WTC11 (cell line): ENCODE measurements at regions not wholly inside any gene's neighbourhood (a gene's known extent, or its start where the extent isn't known, plus 50 kb on each side); places are given as distances from the start of the nearest gene placed in this dataset.
"Not testable (repeated sequence)": the region's sequence is repeated elsewhere in the genome, so short reads cannot be mapped to it uniquely, and the experiment has no call there.

Experiments used
- ATAC-seq: fragments of 200-7000 bp; cut with Tn5 transposase; 2 replicates; pipeline ENCODE4 v1.10.0; 2021; ENCODE audit warnings: mild to moderate bottlenecking, moderate library complexity
- CTCF ChIA-PET: fragments of 300-600 bp; sonication (Branson Sonifier 250); formaldehyde crosslinking; loops from one replicate; lab custom pipeline; 2021; ENCODE audit warnings: antibody characterized with exemption; lab: Charles Lee
- POLR2A ChIA-PET: fragments of 350-600 bp; sonication (Branson Sonifier 250); formaldehyde crosslinking; loops from one replicate; lab custom pipeline; 2021; ENCODE audit warnings: antibody characterized with exemption; lab: Charles Lee
- DNase-seq: peaks from one replicate; pipeline ENCODE4 v3.0.0; 2021; ENCODE audit warnings: low spot score
- H3K27ac Mint-ChIP-seq: 2 replicates; pipeline ENCODE4 v1.8.0; 2021; ENCODE audit warnings: mixed read lengths
- H3K27me3 Mint-ChIP-seq: 2 replicates; pipeline ENCODE4 v1.8.0; 2021; ENCODE audit warnings: low read depth, mild to moderate bottlenecking, moderate library complexity, mixed read lengths
- H3K36me3 Mint-ChIP-seq: 2 replicates; pipeline ENCODE4 v1.8.0; 2021; ENCODE audit warnings: mixed read lengths
- H3K4me1 Mint-ChIP-seq: 2 replicates; pipeline ENCODE4 v1.8.0; 2022; ENCODE audit warnings: mixed read lengths
- H3K4me3 Mint-ChIP-seq: 2 replicates; pipeline ENCODE4 v1.8.0; 2021; ENCODE audit warnings: mild to moderate bottlenecking, moderate library complexity, mixed read lengths
- H3K9me3 Mint-ChIP-seq: 2 replicates; pipeline ENCODE4 v1.8.0; 2021; ENCODE audit warnings: mixed read lengths
- E2F4 ChIP-seq: sonication (generic); formaldehyde crosslinking; IDR thresholded peaks from 2 replicates; pipeline ENCODE4 v1.8.1; 2022; ENCODE audit warnings: low read depth, mild to moderate bottlenecking, moderate library complexity, missing genetic modification reagents, borderline replicate concordance
- ESRRA ChIP-seq: sonication (generic); formaldehyde crosslinking; IDR thresholded peaks from 2 replicates; pipeline ENCODE4 v1.8.1; 2022; ENCODE audit warnings: mild to moderate bottlenecking, missing genetic modification reagents, borderline replicate concordance
- FOXP4 ChIP-seq: sonication (generic); formaldehyde crosslinking; IDR thresholded peaks from 2 replicates; pipeline ENCODE4 v1.8.0; 2022; ENCODE audit warnings: mild to moderate bottlenecking, missing genetic modification reagents
- NFYB ChIP-seq: sonication (generic); formaldehyde crosslinking; conservative IDR thresholded peaks from 2 replicates; pipeline ENCODE4 v1.8.0; 2022; ENCODE audit warnings: low read depth, missing genetic modification reagents
- NR2C2 ChIP-seq: sonication (generic); formaldehyde crosslinking; IDR thresholded peaks from 2 replicates; pipeline ENCODE4 v1.8.0; 2022; ENCODE audit warnings: mild to moderate bottlenecking, missing genetic modification reagents
- PRRX2 ChIP-seq: fragments of 250-450 bp; sonication (Bioruptor Pico); IDR thresholded peaks from 2 replicates; pipeline ENCODE4 v1.8.0; 2021; ENCODE audit warnings: mild to moderate bottlenecking
- TCF7 ChIP-seq: sonication (generic); formaldehyde crosslinking; IDR thresholded peaks from 2 replicates; pipeline ENCODE4 v1.8.0; 2022; ENCODE audit warnings: mild to moderate bottlenecking, low read depth, missing genetic modification reagents, moderate library complexity
- TEAD1 ChIP-seq: sonication (generic); formaldehyde crosslinking; IDR thresholded peaks from 2 replicates; pipeline ENCODE4 v1.8.0; 2022; ENCODE audit warnings: mild to moderate bottlenecking, missing genetic modification reagents
- TEAD4 ChIP-seq: sonication (generic); formaldehyde crosslinking; IDR thresholded peaks from 2 replicates; pipeline ENCODE4 v1.8.0; 2022; ENCODE audit warnings: mild to moderate bottlenecking, missing genetic modification reagents
- ZBTB43 ChIP-seq: sonication (generic); formaldehyde crosslinking; IDR thresholded peaks from 2 replicates; pipeline ENCODE4 v1.8.1; 2023; ENCODE audit warnings: mild to moderate bottlenecking, missing genetic modification reagents
- ZNF263 ChIP-seq: sonication (generic); formaldehyde crosslinking; IDR thresholded peaks from 2 replicates; pipeline ENCODE4 v1.8.1; 2022; ENCODE audit warnings: low read depth, mild to moderate bottlenecking, moderate library complexity, missing genetic modification reagents
- ZNF416 ChIP-seq: fragments of 250-450 bp; sonication (Bioruptor Pico); IDR thresholded peaks from 2 replicates; pipeline ENCODE4 v1.9.0; 2021; ENCODE audit warnings: mild to moderate bottlenecking, inconsistent platforms
- TF ChIP-seq, protein P1 (sequence below): sonication (generic); formaldehyde crosslinking; IDR thresholded peaks from 2 replicates; pipeline ENCODE4 v1.8.1; 2023; ENCODE audit warnings: mild to moderate bottlenecking, moderate library complexity, missing genetic modification reagents

DNA sequence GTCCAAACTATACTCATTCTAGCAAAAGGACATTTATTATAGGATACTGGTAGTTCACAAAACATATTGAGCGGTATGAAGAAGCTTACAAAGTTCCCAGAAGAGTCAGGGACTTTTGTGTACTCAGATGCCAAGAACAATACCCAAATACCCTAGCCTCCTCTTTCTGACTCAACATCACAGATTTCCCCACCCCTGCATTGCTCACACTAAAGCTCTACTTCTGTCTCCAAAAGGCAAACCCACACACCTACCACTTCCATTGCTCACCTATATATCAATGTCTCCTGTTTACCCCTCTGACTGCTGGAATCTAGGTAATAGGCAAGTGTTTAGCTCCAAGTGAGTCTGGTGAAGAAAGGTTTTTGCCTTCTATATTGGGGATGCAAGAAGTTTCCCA is 100.7 kb upstream of the HCCS start:
- Mint-ChIP-seq H3K36me3 (peaks cover 14% of the 10 kb centered on the region), H3K27me3 (no peaks in the 10 kb centered on the region; the same call in none of the 2 replicates), H3K9me3 (peaks cover 28% of the 10 kb centered on the region), H3K4me1 (no peaks in the 10 kb centered on the region)
- ATAC-seq (no peak), DNase-seq (no peak)
- CTCF ChIA-PET, result no interaction called here
- POLR2A ChIA-PET, result no interaction called here
- no peak for TF ChIP-seq PRRX2 (CRISPR knock-in tag)
- TF ChIP-seq, protein P1, sequence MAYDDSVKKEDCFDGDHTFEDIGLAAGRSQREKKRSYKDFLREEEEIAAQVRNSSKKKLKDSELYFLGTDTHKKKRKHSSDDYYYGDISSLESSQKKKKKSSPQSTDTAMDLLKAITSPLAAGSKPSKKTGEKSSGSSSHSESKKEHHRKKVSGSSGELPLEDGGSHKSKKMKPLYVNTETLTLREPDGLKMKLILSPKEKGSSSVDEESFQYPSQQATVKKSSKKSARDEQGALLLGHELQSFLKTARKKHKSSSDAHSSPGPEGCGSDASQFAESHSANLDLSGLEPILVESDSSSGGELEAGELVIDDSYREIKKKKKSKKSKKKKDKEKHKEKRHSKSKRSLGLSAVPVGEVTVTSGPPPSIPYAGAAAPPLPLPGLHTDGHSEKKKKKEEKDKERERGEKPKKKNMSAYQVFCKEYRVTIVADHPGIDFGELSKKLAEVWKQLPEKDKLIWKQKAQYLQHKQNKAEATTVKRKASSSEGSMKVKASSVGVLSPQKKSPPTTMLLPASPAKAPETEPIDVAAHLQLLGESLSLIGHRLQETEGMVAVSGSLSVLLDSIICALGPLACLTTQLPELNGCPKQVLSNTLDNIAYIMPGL (CRISPR knock-in tag), result no peak
- no peak for TF ChIP-seq TEAD4 (CRISPR knock-in tag)
- TF ChIP-seq E2F4 (CRISPR knock-in tag), result no peak
- no peak for TF ChIP-seq ZNF263 (CRISPR knock-in tag)
- TF ChIP-seq TCF7 (CRISPR knock-in tag), result no peak
- no peak for TF ChIP-seq ZBTB43 (CRISPR knock-in tag)
- TF ChIP-seq, all 79 proteins: peak for 0
- Mint-ChIP-seq H3K27ac (no peak overlapping the region), H3K4me3 (no peak overlapping the region)

DNA sequence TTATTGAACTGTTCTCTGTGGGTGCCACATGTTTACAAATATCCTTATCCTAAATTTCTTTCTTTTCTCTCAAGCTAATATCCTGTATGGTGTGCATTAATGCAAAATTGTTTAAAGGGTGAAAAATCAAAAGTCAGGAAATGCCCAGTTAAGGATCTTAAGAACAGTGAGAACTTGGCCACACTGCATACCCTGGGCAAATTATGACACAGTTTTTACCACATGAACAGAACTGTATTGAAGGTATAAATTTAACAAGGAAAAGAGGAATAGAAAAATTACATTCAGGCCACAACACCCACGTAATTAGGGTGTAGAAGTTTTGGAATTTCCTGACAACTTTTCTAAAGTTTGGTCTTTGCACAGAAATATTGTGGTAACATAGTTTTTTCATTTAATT is 94.4 kb upstream of the HCCS start:
- DNase-seq (no peak), ATAC-seq (no peak)
- Mint-ChIP-seq H3K9me3 (0 out of 2 replicates have a peak, but pooled peaks cover 3% of the 10 kb centered on the region), H3K27me3 (no peaks in the 10 kb centered on the region; the same call in 1 of the 2 replicates), H3K4me1 (no peaks in the 10 kb centered on the region), H3K36me3 (no peaks in the 10 kb centered on the region), H3K4me3 (no peak overlapping the region), H3K27ac (no peak overlapping the region)
- TF ChIP-seq NR2C2 (CRISPR knock-in tag) (no peak), ESRRA (CRISPR knock-in tag) (no peak), NFYB (no peak), ZNF416 (CRISPR knock-in tag) (no peak)
- POLR2A ChIA-PET, result no interaction called here
- CTCF ChIA-PET, result no interaction called here

DNA sequence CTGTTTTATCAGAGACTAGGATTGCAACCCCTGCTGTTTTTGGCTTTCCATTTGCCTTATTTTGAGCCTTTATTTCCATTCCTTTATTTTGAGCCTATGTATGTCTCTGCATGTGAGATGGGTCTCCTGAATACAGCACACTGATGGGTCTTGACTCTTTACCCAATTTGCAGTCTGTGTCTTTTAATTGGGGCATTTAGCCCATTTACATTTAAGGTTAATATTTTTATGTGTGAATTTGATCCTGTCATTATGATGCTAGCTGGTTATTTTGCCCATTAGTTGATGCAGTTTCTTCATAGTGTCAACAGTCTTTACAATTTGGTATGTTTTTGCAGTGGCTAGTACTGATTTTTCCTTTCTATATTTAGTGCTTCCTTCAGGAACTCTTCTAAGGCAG is 88.5 kb upstream of the HCCS start:
- H3K27ac Mint-ChIP-seq, DNase-seq, ATAC-seq, POLR2A ChIA-PET, H3K4me3 Mint-ChIP-seq, H3K36me3 Mint-ChIP-seq, H3K27me3 Mint-ChIP-seq, CTCF ChIA-PET, H3K4me1 Mint-ChIP-seq: not testable (repeated sequence)
- H3K9me3 Mint-ChIP-seq, result peaks cover 30% of the 10 kb centered on the region

DNA sequence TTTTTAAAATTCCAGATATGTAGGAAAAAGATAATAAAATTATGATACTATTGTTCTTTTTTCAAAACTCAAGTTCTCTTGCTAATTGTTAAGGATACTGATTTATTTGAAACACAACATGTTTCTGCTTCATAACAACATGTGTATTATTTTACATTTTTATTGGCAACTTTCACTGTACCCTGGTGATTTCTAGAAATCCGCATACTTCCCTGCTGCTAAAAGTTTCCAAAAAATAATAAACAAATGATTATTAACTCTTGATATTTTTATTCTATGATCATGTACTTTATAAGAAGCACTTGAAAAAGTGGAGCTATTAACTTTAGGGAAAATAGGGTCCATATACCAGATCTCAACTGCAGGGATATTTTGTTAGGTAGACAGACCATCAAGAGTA is 71.2 kb upstream of the HCCS start:
- peaks cover 5% of the 10 kb centered on the region for H3K4me1 Mint-ChIP-seq
- ChIA-PET POLR2A (no interaction called here), CTCF (no interaction called here)
- H3K4me3 Mint-ChIP-seq, result no peak overlapping the region
- no peaks in the 10 kb centered on the region; the same call in 1 of the 2 replicates for H3K9me3 Mint-ChIP-seq
- no peaks in the 10 kb centered on the region for H3K27me3 Mint-ChIP-seq
- no peak for TF ChIP-seq TEAD1 (CRISPR knock-in tag)
- TF ChIP-seq FOXP4 (CRISPR knock-in tag), result no peak
- TF ChIP-seq, all 79 proteins: peak for 0
- ATAC-seq (no peak), DNase-seq (no peak)
- no peak overlapping the region for H3K27ac Mint-ChIP-seq
- no peaks in the 10 kb centered on the region for H3K36me3 Mint-ChIP-seq
